GM12875 (cell line): ENCODE measurements at regions not wholly inside any gene's neighbourhood (a gene's known extent, or its start where the extent isn't known, plus 50 kb on each side); places are given as distances from the start of the nearest gene placed in this dataset.

Experiments
- H3K4me3 ChIP-seq: one replicate; pipeline ENCODE4 v1.5.1; 2011; ENCODE audit warnings: low read depth, low read length, control low read depth
- TF ChIP-seq, protein P1 (sequence below): IDR thresholded peaks from 2 replicates; pipeline ENCODE4 v1.5.1; 2011; ENCODE audit warnings: low read depth, mild to moderate bottlenecking, control low read depth, inconsistent platforms, low read length, moderate library complexity, borderline replicate concordance; ENCODE audit not compliant: insufficient read depth

GRCh38 chr5:63811286-63811685 is 151.0 kb downstream of the HTR1A start:
- TF ChIP-seq, protein P1, sequence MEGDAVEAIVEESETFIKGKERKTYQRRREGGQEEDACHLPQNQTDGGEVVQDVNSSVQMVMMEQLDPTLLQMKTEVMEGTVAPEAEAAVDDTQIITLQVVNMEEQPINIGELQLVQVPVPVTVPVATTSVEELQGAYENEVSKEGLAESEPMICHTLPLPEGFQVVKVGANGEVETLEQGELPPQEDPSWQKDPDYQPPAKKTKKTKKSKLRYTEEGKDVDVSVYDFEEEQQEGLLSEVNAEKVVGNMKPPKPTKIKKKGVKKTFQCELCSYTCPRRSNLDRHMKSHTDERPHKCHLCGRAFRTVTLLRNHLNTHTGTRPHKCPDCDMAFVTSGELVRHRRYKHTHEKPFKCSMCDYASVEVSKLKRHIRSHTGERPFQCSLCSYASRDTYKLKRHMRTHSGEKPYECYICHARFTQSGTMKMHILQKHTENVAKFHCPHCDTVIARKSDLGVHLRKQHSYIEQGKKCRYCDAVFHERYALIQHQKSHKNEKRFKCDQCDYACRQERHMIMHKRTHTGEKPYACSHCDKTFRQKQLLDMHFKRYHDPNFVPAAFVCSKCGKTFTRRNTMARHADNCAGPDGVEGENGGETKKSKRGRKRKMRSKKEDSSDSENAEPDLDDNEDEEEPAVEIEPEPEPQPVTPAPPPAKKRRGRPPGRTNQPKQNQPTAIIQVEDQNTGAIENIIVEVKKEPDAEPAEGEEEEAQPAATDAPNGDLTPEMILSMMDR = no peak
- no peak overlapping the region for H3K4me3 ChIP-seq

- TF ChIP-seq, protein P1 = no peak
- no peak overlapping the region for H3K4me3 ChIP-seq
These were observed 157.1 kb downstream of the HTR1A start for GRCh38 chr5:63805151-63805550.

DNA sequence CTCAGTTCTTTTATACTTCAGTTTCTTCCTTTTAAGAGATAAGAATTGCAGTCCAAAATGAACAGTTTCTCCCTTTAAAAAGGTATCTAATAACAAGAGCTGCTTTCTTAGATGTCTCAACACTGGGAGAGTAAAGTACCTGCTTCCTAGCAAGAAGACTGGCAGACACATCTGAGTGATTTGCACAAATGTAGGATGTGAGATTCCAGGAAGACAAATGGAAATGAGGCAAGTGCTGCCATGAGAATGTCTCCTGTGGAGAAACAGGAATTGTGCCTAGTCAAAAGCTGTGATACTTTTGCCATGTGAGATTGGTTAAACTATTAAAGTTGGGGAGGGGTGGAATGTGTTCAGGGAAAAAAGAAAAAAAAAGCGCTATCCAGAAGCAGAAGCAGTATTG is 159.1 kb downstream of the HTR1A start:
- TF ChIP-seq, protein P1 = no peak
- H3K4me3 ChIP-seq = no peak overlapping the region

DNA sequence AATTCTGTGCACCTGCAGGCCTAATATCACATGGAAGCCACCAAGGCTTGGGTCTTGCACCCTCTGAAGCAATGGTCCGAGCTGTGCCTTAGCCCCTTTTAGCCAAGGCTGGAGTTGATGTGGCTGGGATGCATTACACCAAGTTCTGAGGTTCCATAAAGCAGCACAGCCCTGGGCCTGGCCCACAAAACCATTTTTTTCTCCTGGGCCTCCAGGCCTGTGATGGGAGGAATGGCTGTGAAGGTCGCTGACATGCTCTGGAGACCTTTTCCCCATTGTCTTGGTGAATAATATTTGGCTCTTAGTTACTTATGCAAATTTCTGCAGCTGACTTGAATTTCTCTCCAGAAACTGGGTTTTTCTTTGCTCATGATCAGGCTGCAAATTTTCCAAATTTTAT is 167.3 kb downstream of the HTR1A start:
- TF ChIP-seq, protein P1 = no peak

GRCh38 chr5:63794296-63794695 is 167.9 kb downstream of the HTR1A start:
- TF ChIP-seq, protein P1 = no peak
- H3K4me3 ChIP-seq = no peak overlapping the region

More for the DNA sequence above, 167.3 kb downstream of the HTR1A start:
- H3K4me3 ChIP-seq = no peak overlapping the region

DNA sequence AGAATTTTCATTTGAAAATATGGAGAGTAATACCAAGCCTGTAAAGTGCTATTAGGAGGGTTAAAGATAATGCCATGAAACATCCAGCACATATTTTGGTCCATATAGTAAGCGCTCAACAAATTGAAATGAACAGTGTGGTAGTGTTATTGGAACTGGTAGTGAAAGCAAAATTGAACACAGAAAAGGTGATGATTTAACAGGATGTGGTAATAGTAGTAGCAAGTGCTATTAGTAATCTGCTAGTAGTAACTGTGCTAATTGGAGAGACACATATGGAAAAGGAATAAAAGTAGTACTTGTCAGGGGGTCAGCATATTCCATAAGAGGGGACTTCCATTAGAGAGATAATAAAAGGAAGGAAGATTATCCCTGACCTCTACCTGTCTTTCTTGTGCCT is 187.3 kb downstream of the HTR1A start:
- TF ChIP-seq, protein P1 = no peak
- H3K4me3 ChIP-seq = no peak overlapping the region

DNA sequence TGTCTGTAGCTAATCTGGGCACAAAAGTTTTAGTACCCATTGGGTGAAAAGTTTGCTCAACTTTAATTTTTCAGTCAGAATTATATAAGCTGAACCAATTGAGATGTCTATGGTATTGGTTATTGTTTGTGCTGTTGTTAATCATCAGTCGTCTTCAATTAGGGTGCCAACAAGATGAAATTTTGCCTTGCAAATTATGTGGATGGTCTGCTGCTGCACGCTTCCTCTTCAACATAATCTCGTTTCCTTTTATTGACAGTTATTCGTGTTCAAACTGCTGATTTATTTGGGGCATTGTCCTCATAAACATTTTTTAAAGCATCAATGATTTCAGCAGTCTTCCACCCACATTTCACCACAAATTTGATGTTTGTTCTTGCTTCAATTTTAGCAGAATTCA is 194.0 kb downstream of the HTR1A start:
- TF ChIP-seq, protein P1 = no peak
- no peak overlapping the region for H3K4me3 ChIP-seq
